HEK293 (cell line): ENCODE measurements at regions not wholly inside any gene's neighbourhood (a gene's known extent, or its start where the extent isn't known, plus 50 kb on each side); places are given as distances from the start of the nearest gene placed in this dataset.

Experiments
- CTCF ChIA-PET: fragments of 350-600 bp; formaldehyde crosslinking; extraction: SDS; loops from one replicate; lab custom pipeline; 2021; ENCODE audit warnings: antibody characterized with exemption; lab: Yijun Ruan, JAX
- POLR2A ChIA-PET: fragments of 300-600 bp; formaldehyde crosslinking; extraction: SDS; loops from one replicate; lab custom pipeline; 2020; ENCODE audit warnings: antibody characterized with exemption, inconsistent platforms; lab: Yijun Ruan, JAX
- H3K27ac ChIP-seq: fragments of 200-500 bp; sonication (Bioruptor generic); 2 replicates; pipeline ENCODE4 v1.5.1; 2014; ENCODE audit warnings: low read depth, low read length, control low read depth, inconsistent platforms; ENCODE audit errors: extremely low read depth
- H3K36me3 ChIP-seq, 2 experiments: fragments of 200-500 bp in 1 of 2; sonication (Bioruptor generic) in 1 of 2; 1 replicate in 1 of 2; 2 replicates in 1 of 2; pipeline ENCODE4 v1.5.1; 2014 to 2017; ENCODE audit warnings: inconsistent platforms in 2 of 2, low read length in 2 of 2; ENCODE audit not compliant: control insufficient read depth in 2 of 2, insufficient read depth in 1 of 2
- H3K4me1 ChIP-seq: fragments of 200-500 bp; sonication (Bioruptor generic); 2 replicates; pipeline ENCODE4 v1.5.1; 2014; ENCODE audit warnings: mild to moderate bottlenecking, low read length, inconsistent platforms; ENCODE audit not compliant: control insufficient read depth, insufficient read depth
- H3K4me3 ChIP-seq: 2 replicates; pipeline ENCODE4 v1.5.1; 2011; ENCODE audit warnings: low read depth, mild to moderate bottlenecking, control low read depth, low read length, moderate library complexity
- H3K9me3 ChIP-seq: fragments of 200-500 bp; sonication (Bioruptor generic); 2 replicates; pipeline ENCODE4 v1.5.1; 2014; ENCODE audit warnings: low read depth, low read length, inconsistent platforms; ENCODE audit not compliant: control insufficient read depth, insufficient read depth
- FEZF1 ChIP-seq: fragments of 450-650 bp; formaldehyde crosslinking; IDR thresholded peaks from 2 replicates; pipeline ENCODE4 v1.5.1; 2016; ENCODE audit warnings: missing biosample characterization, missing genetic modification characterization
- GLIS1 ChIP-seq: fragments of 450-650 bp; formaldehyde crosslinking; IDR thresholded peaks from 2 replicates; pipeline ENCODE4 v1.5.1; 2016; ENCODE audit warnings: missing biosample characterization, missing genetic modification characterization
- IKZF3 ChIP-seq: fragments of 450-650 bp; IDR thresholded peaks from 2 replicates; pipeline ENCODE4 v1.5.0; 2018; ENCODE audit warnings: missing biosample characterization, mild to moderate bottlenecking, missing genetic modification characterization, moderate library complexity
- KLF10 ChIP-seq: fragments of 450-650 bp; IDR thresholded peaks from 2 replicates; pipeline ENCODE4 v1.5.1; 2018; ENCODE audit warnings: missing biosample characterization, mild to moderate bottlenecking, missing genetic modification characterization
- OSR2 ChIP-seq: fragments of 450-650 bp; formaldehyde crosslinking; IDR thresholded peaks from 2 replicates; pipeline ENCODE4 v1.5.1; 2016; ENCODE audit warnings: missing biosample characterization, missing genetic modification characterization
- OVOL3 ChIP-seq: fragments of 450-650 bp; formaldehyde crosslinking; IDR thresholded peaks from 2 replicates; pipeline ENCODE4 v1.5.1; 2016; ENCODE audit warnings: missing biosample characterization, missing genetic modification characterization
- PATZ1 ChIP-seq: fragments of 450-650 bp; formaldehyde crosslinking; IDR thresholded peaks from 2 replicates; pipeline ENCODE4 v1.5.1; 2016; ENCODE audit warnings: missing biosample characterization, missing genetic modification characterization
- PRDM10 ChIP-seq: fragments of 450-650 bp; formaldehyde crosslinking; IDR thresholded peaks from 2 replicates; pipeline ENCODE4 v1.5.1; 2016; ENCODE audit warnings: missing biosample characterization, missing genetic modification characterization
- REPIN1 ChIP-seq: fragments of 450-650 bp; formaldehyde crosslinking; IDR thresholded peaks from 2 replicates; pipeline ENCODE4 v1.5.1; 2017; ENCODE audit warnings: missing biosample characterization, missing genetic modification characterization, low read depth
- SCRT1 ChIP-seq: fragments of 450-650 bp; formaldehyde crosslinking; IDR thresholded peaks from 2 replicates; pipeline ENCODE4 v1.5.1; 2016; ENCODE audit warnings: missing biosample characterization, missing genetic modification characterization, borderline replicate concordance
- TCF7L2 ChIP-seq: IDR thresholded peaks from 2 replicates; pipeline ENCODE4 v1.6.1; 2011; ENCODE audit warnings: low read depth, mild to moderate bottlenecking, inconsistent platforms, low read length, moderate library complexity, borderline replicate concordance
- TRIM28 ChIP-seq: IDR thresholded peaks from 2 replicates; pipeline ENCODE4 v1.6.1; 2011; ENCODE audit warnings: low read length, control low read depth, borderline replicate concordance
- ZBTB1 ChIP-seq: fragments of 450-650 bp; formaldehyde crosslinking; IDR thresholded peaks from 2 replicates; pipeline ENCODE4 v1.5.1; 2016; ENCODE audit warnings: missing biosample characterization, missing genetic modification characterization
- ZBTB21 ChIP-seq: fragments of 450-650 bp; formaldehyde crosslinking; IDR thresholded peaks from 2 replicates; pipeline ENCODE4 v1.5.1; 2017; ENCODE audit warnings: missing biosample characterization, missing genetic modification characterization
- ZBTB48 ChIP-seq: fragments of 450-650 bp; formaldehyde crosslinking; IDR thresholded peaks from 2 replicates; pipeline ENCODE4 v1.5.1; 2016; ENCODE audit warnings: missing biosample characterization, missing genetic modification characterization
- ZBTB6 ChIP-seq: fragments of 450-650 bp; formaldehyde crosslinking; IDR thresholded peaks from 2 replicates; pipeline ENCODE4 v1.5.1; 2017; ENCODE audit warnings: missing biosample characterization, missing genetic modification characterization
- ZFP69B ChIP-seq: fragments of 450-650 bp; formaldehyde crosslinking; IDR thresholded peaks from 2 replicates; pipeline ENCODE4 v1.5.1; 2016; ENCODE audit warnings: missing biosample characterization, missing genetic modification characterization
- ZNF292 ChIP-seq: fragments of 450-650 bp; formaldehyde crosslinking; IDR thresholded peaks from 2 replicates; pipeline ENCODE4 v1.5.1; 2016; ENCODE audit warnings: low read depth, missing biosample characterization, missing genetic modification characterization, borderline replicate concordance
- ZNF311 ChIP-seq: fragments of 450-650 bp; formaldehyde crosslinking; IDR thresholded peaks from 2 replicates; pipeline ENCODE4 v1.5.1; 2017; ENCODE audit warnings: missing biosample characterization, missing genetic modification characterization, borderline replicate concordance
- ZNF549 ChIP-seq: fragments of 450-650 bp; IDR thresholded peaks from 2 replicates; pipeline ENCODE4 v1.5.1; 2018; ENCODE audit warnings: missing biosample characterization, missing genetic modification characterization, mild to moderate bottlenecking, inconsistent platforms, moderate library complexity
- ZNF561 ChIP-seq: fragments of 450-650 bp; IDR thresholded peaks from 2 replicates; pipeline ENCODE4 v1.5.1; 2018; ENCODE audit warnings: missing biosample characterization, missing genetic modification characterization, borderline replicate concordance
- ZNF701 ChIP-seq: fragments of 450-650 bp; formaldehyde crosslinking; IDR thresholded peaks from 2 replicates; pipeline ENCODE4 v1.5.1; 2016; ENCODE audit warnings: missing biosample characterization, missing genetic modification characterization
- ZNF707 ChIP-seq: fragments of 450-650 bp; formaldehyde crosslinking; IDR thresholded peaks from 2 replicates; pipeline ENCODE4 v1.5.1; 2016; ENCODE audit warnings: missing biosample characterization, missing genetic modification characterization
- ZNF747 ChIP-seq: fragments of 450-650 bp; formaldehyde crosslinking; IDR thresholded peaks from 2 replicates; pipeline ENCODE4 v1.5.1; 2016; ENCODE audit warnings: missing biosample characterization, missing genetic modification characterization
- ZNF768 ChIP-seq: fragments of 450-650 bp; formaldehyde crosslinking; IDR thresholded peaks from 2 replicates; pipeline ENCODE4 v1.5.1; 2018; ENCODE audit warnings: missing biosample characterization, mild to moderate bottlenecking, missing genetic modification characterization
- ZNF792 ChIP-seq: fragments of 450-650 bp; formaldehyde crosslinking; IDR thresholded peaks from 2 replicates; pipeline ENCODE4 v1.5.1; 2016; ENCODE audit warnings: missing biosample characterization, missing genetic modification characterization
- ZXDB ChIP-seq: fragments of 450-650 bp; formaldehyde crosslinking; IDR thresholded peaks from 2 replicates; pipeline ENCODE4 v1.5.1; 2016; ENCODE audit warnings: missing biosample characterization, missing genetic modification characterization
- TF ChIP-seq, protein P1 (sequence below): fragments of 450-650 bp; formaldehyde crosslinking; IDR thresholded peaks from 2 replicates; pipeline ENCODE4 v1.5.1; 2017; ENCODE audit warnings: missing biosample characterization, missing genetic modification characterization

DNA sequence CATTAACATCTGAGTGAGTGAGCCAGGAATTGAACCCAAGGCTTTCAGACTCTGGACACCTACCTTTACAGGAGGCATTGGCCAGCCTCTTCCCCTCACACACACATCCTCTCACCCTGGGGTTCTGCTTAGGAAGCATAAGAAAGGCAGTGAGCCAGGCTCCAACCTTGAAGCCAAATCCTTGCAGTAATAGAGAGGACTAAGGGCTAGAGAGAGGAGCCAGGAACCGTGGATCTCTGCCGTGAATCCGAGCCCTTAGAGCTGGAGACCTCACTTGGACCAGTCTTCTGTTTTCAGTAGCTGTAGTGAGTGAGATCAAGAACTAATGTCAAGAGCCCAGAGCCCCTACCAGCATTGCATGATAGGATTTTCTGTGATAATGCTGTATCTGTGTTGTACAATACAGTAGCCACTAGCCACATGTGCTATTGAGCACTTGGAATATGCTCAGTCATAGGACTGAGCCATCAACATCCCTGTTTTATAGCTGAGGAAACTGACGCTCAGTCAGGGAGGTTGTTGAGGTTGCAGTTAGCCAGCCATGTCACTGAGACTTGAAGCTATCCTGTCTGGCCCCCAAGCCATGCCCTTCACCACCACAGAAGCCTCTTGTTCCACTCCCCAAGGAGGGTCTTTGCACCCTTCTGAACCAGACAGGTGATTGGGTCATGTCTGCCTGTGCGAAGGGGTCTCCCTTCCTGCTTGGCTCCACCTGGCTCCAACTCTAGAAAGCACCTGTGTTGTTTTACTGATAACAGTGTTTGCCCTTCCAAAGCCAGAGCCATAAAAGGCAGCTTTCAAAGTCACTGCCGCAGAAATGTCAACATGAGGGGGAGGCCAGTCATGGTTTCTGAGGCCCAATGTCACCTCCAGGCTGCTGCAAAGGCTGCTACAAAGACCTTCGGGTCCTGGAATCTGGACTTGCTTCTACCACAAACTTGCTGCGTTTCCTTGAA, 101.1 kb upstream of the JUN start:
- Histone ChIP-seq H3K27ac (peak overlapping the region; percentile 73), H3K4me1 (peaks cover 24% of the 10 kb centered on the region), H3K9me3 (no peaks in the 10 kb centered on the region), H3K4me3 (no peak overlapping the region), H3K36me3 (no peaks in the 10 kb centered on the region)
- POLR2A ChIA-PET = interaction anchor here (0.8 to 1.1 kb wide), 2 partner anchors 18 to 27 kb away, joined by 3 read pairs; no protein-coding TSS in a partner anchor
- CTCF ChIA-PET = no interaction called here
- TF ChIP-seq OVOL3 (tag by site-specific recombination) = peak; percentile 70; the same call in 1 of the 2 replicates
- TF ChIP-seq SCRT1 (tag by site-specific recombination) = peak; percentile 23; the same call in 1 of the 2 replicates
- TF ChIP-seq ZNF311 = no peak
- TF ChIP-seq ZBTB21 = no peak
- peak; percentile 66 for TF ChIP-seq IKZF3 (tag by site-specific recombination)
- TF ChIP-seq TCF7L2 = peak; percentile 98
- TF ChIP-seq ZNF768 = no peak
- peak; percentile 91 for TF ChIP-seq ZXDB
- TF ChIP-seq ZBTB1 (tag by site-specific recombination) = no peak
- TF ChIP-seq GLIS1 (tag by site-specific recombination) = peak; percentile 77
- TF ChIP-seq ZNF707 (tag by site-specific recombination) = no peak
- TF ChIP-seq KLF10 (tag by site-specific recombination) = no peak
- TF ChIP-seq TRIM28 = peak; percentile 80
- TF ChIP-seq FEZF1 (tag by site-specific recombination) = peak; percentile 97
- no peak for TF ChIP-seq ZFP69B (tag by site-specific recombination)
- TF ChIP-seq, protein P1, sequence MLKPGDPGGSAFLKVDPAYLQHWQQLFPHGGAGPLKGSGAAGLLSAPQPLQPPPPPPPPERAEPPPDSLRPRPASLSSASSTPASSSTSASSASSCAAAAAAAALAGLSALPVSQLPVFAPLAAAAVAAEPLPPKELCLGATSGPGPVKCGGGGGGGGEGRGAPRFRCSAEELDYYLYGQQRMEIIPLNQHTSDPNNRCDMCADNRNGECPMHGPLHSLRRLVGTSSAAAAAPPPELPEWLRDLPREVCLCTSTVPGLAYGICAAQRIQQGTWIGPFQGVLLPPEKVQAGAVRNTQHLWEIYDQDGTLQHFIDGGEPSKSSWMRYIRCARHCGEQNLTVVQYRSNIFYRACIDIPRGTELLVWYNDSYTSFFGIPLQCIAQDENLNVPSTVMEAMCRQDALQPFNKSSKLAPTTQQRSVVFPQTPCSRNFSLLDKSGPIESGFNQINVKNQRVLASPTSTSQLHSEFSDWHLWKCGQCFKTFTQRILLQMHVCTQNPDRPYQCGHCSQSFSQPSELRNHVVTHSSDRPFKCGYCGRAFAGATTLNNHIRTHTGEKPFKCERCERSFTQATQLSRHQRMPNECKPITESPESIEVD (tag by site-specific recombination) = peak; percentile 46; the same call in 1 of the 2 replicates
- no peak for TF ChIP-seq ZNF747 (tag by site-specific recombination)
- no peak for TF ChIP-seq REPIN1 (tag by site-specific recombination)
- TF ChIP-seq ZBTB48 (tag by site-specific recombination) = peak; percentile 43; the same call in 1 of the 2 replicates
- peak; percentile 57; the same call in 1 of the 2 replicates for TF ChIP-seq PRDM10 (tag by site-specific recombination)
- TF ChIP-seq ZNF549 (tag by site-specific recombination) = no peak
- TF ChIP-seq OSR2 = peak; percentile 35; the same call in 1 of the 2 replicates
- TF ChIP-seq ZNF792 (tag by site-specific recombination) = no peak
- no peak for TF ChIP-seq ZNF701
- TF ChIP-seq ZBTB6 (tag by site-specific recombination) = peak; percentile 23; the same call in 1 of the 2 replicates
- no peak for TF ChIP-seq PATZ1 (tag by site-specific recombination)
- no peak for TF ChIP-seq ZNF292 (tag by site-specific recombination)
- no peak for TF ChIP-seq ZNF561
